ENCODE measurements at regions not wholly inside any gene's neighbourhood (a gene's known extent, or its start where the extent isn't known, plus 50 kb on each side); places are given as distances from the start of the nearest gene placed in this dataset.

- DNase-seq, result no peak
These were observed 298.2 kb upstream of the LRRC7 start for GRCh38 chr1:69269491-69269890.

GRCh38 chr1:69271587-69272125 is 296.1 kb upstream of the LRRC7 start:
- DNase-seq, result no peak

GRCh38 chr1:69272684-69273083 is 295.0 kb upstream of the LRRC7 start:
- no peak for DNase-seq

GRCh38 chr1:69278923-69279322 is 288.8 kb upstream of the LRRC7 start:
- no peak for DNase-seq

- DNase-seq, result no peak
These were observed 284.2 kb upstream of the LRRC7 start for GRCh38 chr1:69283516-69283915.

GRCh38 chr1:69284508-69284907 is 283.2 kb upstream of the LRRC7 start:
- no peak for DNase-seq

- DNase-seq, result no peak
These were observed 279.3 kb upstream of the LRRC7 start for GRCh38 chr1:69288416-69288815.

- no peak for DNase-seq
These were observed 277.4 kb upstream of the LRRC7 start for GRCh38 chr1:69290291-69290690.

GRCh38 chr1:69291541-69291940 is 276.2 kb upstream of the LRRC7 start:
- no peak for DNase-seq

- DNase-seq, result no peak
These were observed 274.9 kb upstream of the LRRC7 start for GRCh38 chr1:69292833-69293232.

GRCh38 chr1:69294171-69294570 is 273.6 kb upstream of the LRRC7 start:
- no peak for DNase-seq

GRCh38 chr1:69295265-69295664 is 272.5 kb upstream of the LRRC7 start:
- DNase-seq, result no peak

- no peak for DNase-seq
These were observed 262.1 kb upstream of the LRRC7 start for GRCh38 chr1:69305621-69306020.

GRCh38 chr1:69312055-69312732 is 255.5 kb upstream of the LRRC7 start:
- DNase-seq, result no peak

- no peak for DNase-seq
These were observed 254.6 kb upstream of the LRRC7 start for GRCh38 chr1:69313118-69313517.

- DNase-seq, result no peak
These were observed 252.3 kb upstream of the LRRC7 start for GRCh38 chr1:69315416-69315815.

- no peak for DNase-seq
These were observed 251.9 kb upstream of the LRRC7 start for GRCh38 chr1:69315823-69316222.

GRCh38 chr1:69319287-69319686 is 248.4 kb upstream of the LRRC7 start:
- no peak for DNase-seq

- DNase-seq, result no peak
These were observed 246.9 kb upstream of the LRRC7 start for GRCh38 chr1:69320757-69321211.

GRCh38 chr1:69321311-69321710 is 246.4 kb upstream of the LRRC7 start:
- DNase-seq, result no peak

GRCh38 chr1:69328186-69328585 is 239.5 kb upstream of the LRRC7 start:
- DNase-seq, result no peak

- DNase-seq, result no peak
These were observed 204.5 kb upstream of the LRRC7 start for GRCh38 chr1:69363236-69363635.

GRCh38 chr1:69373520-69373919 is 194.2 kb upstream of the LRRC7 start:
- no peak for DNase-seq

GRCh38 chr1:69376408-69376807 is 191.3 kb upstream of the LRRC7 start:
- DNase-seq, result no peak

GRCh38 chr1:69377507-69377906 is 190.2 kb upstream of the LRRC7 start:
- no peak for DNase-seq

Measured in activated CD4-positive, alpha-beta T cell treated with anti-CD3 and anti-CD28 coated beads, Interleukin-10, Interleukin-2, amounts not matched to agents 100 ng/mL and 50 ng/mL, durations not matched to agents 16 hours and 8 hours (primary cell).